ENCODE measurements at regions not wholly inside any gene's neighbourhood (a gene's known extent, or its start where the extent isn't known, plus 50 kb on each side); places are given as distances from the start of the nearest gene placed in this dataset.
"Not testable (repeated sequence)": the region's sequence is repeated elsewhere in the genome, so short reads cannot be mapped to it uniquely, and the experiment has no call there.

GRCh38 chr10:120208488-120208887, 248.5 kb upstream of the PLPP4 start:
- DNase-seq: no peak

- no peak for DNase-seq
Observed at GRCh38 chr10:120209124-120209762, 247.8 kb upstream of the PLPP4 start.

- DNase-seq: no peak
Observed at GRCh38 chr10:120212275-120212674, 244.8 kb upstream of the PLPP4 start.

GRCh38 chr10:120213283-120213682, 243.7 kb upstream of the PLPP4 start:
- DNase-seq: not testable (repeated sequence)

GRCh38 chr10:120217736-120218135, 239.3 kb upstream of the PLPP4 start:
- DNase-seq: no peak

GRCh38 chr10:120221873-120222485, 235.0 kb upstream of the PLPP4 start:
- DNase-seq: no peak

GRCh38 chr10:120229641-120230040, 227.4 kb upstream of the PLPP4 start:
- no peak for DNase-seq

- not testable (repeated sequence) for DNase-seq
Observed at GRCh38 chr10:120239695-120240094, 217.3 kb upstream of the PLPP4 start.

GRCh38 chr10:120251821-120252442, 205.1 kb upstream of the PLPP4 start:
- DNase-seq: no peak

GRCh38 chr10:120253131-120253530, 203.9 kb upstream of the PLPP4 start:
- no peak for DNase-seq

GRCh38 chr10:120260456-120260855, 196.6 kb upstream of the PLPP4 start:
- DNase-seq: no peak

GRCh38 chr10:120262857-120263547, 194.0 kb upstream of the PLPP4 start:
- no peak for DNase-seq

GRCh38 chr10:120266022-120266421, 191.0 kb upstream of the PLPP4 start:
- DNase-seq: no peak

GRCh38 chr10:120270906-120271305, 186.1 kb upstream of the PLPP4 start:
- no peak for DNase-seq

- no peak for DNase-seq
Observed at GRCh38 chr10:120271696-120272095, 185.3 kb upstream of the PLPP4 start.

- DNase-seq: no peak
Observed at GRCh38 chr10:120272350-120272749, 184.7 kb upstream of the PLPP4 start.

- DNase-seq: no peak
Observed at GRCh38 chr10:120278069-120278468, 179.0 kb upstream of the PLPP4 start.

- DNase-seq: no peak
Observed at GRCh38 chr10:120279196-120279595, 177.8 kb upstream of the PLPP4 start.

- no peak for DNase-seq
Observed at GRCh38 chr10:120282421-120282820, 174.6 kb upstream of the PLPP4 start.

- DNase-seq: no peak
Observed at GRCh38 chr10:120282846-120283492, 174.1 kb upstream of the PLPP4 start.

GRCh38 chr10:120285408-120285807, 171.6 kb upstream of the PLPP4 start:
- no peak for DNase-seq

GRCh38 chr10:120286280-120286679, 170.7 kb upstream of the PLPP4 start:
- DNase-seq: no peak

GRCh38 chr10:120300513-120300912, 156.5 kb upstream of the PLPP4 start:
- no peak for DNase-seq
